Gastrocnemius medialis (tissue), 4 donors: ENCODE measurements at regions not wholly inside any gene's neighbourhood (a gene's known extent, or its start where the extent isn't known, plus 50 kb on each side); places are given as distances from the start of the nearest gene placed in this dataset.

Source experiments
- CTCF ChIP-seq, 5 experiments: fragments of 450-650 bp in 3 of 5; fragments of 200-600 bp in 2 of 5; sonication (generic) in 2 of 5; IDR thresholded peaks in 4 of 5; conservative IDR thresholded peaks in 1 of 5; 1 replicate in 4 of 5; 2 replicates in 1 of 5; pipeline ENCODE4 v1.5.1; 2016 to 2019; ENCODE audit warnings: antibody characterized with exemption in 5 of 5, mild to moderate bottlenecking in 3 of 5, moderate library complexity in 3 of 5
- POLR2A ChIP-seq, 2 donors: fragments of 450-650 bp; IDR thresholded peaks; one replicate each; pipeline ENCODE4 v1.6.1; 2017; ENCODE audit warnings: antibody characterized with exemption in 2 of 2, mild to moderate bottlenecking in 2 of 2, moderate library complexity in 2 of 2

DNA sequence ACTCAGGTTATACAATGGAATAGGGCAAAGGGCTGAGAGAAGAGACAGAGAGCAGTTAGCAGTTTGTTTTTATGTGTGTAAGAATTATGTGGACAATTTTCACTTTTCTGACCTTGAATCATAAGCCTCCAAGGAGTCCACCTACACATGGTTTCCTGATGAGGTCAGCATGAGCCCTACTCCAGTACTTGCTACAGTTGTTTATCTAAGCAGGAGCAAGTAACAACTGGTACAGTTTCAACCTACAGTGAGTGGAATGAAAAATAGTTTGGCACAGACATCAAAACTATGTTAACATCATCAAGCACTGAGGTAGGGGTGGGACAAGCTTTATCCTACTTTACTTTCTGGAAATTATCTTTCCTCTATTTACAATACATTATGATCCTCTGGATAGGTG, 426.7 kb upstream of the ID4 start:
- TF ChIP-seq CTCF (IDR thresholded peaks at IDR 0.05 in 4 of 5, conservative IDR thresholded peaks at IDR 0.05 in 1 of 5) (no peak), POLR2A (IDR thresholded peaks at IDR 0.05) (no peak)
